Coronary artery (tissue), 2 donors: ENCODE measurements at regions not wholly inside any gene's neighbourhood (a gene's known extent, or its start where the extent isn't known, plus 50 kb on each side); places are given as distances from the start of the nearest gene placed in this dataset.
"Not testable (repeated sequence)": the region's sequence is repeated elsewhere in the genome, so short reads cannot be mapped to it uniquely, and the experiment has no call there.

ENCODE experiments used
- DNase-seq: peaks from one replicate; pipeline ENCODE4 v3.0.0-alpha.2; 2017; ENCODE audit warnings: low spot score
- H3K27ac ChIP-seq, 2 donors: fragments of 200-600 bp; sonication (generic); one replicate each; pipeline ENCODE4 v1.5.1; 2016 to 2019
- H3K4me3 ChIP-seq: fragments of 200-600 bp; sonication (generic); 2 replicates; pipeline ENCODE4 v1.5.1; 2016; ENCODE audit warnings: mild to moderate bottlenecking, moderate library complexity
- TF ChIP-seq, protein P1 (sequence below): fragments of 200-600 bp; sonication (generic); IDR thresholded peaks from one replicate; pipeline ENCODE4 v1.5.1; 2019; ENCODE audit warnings: antibody characterized with exemption

DNA sequence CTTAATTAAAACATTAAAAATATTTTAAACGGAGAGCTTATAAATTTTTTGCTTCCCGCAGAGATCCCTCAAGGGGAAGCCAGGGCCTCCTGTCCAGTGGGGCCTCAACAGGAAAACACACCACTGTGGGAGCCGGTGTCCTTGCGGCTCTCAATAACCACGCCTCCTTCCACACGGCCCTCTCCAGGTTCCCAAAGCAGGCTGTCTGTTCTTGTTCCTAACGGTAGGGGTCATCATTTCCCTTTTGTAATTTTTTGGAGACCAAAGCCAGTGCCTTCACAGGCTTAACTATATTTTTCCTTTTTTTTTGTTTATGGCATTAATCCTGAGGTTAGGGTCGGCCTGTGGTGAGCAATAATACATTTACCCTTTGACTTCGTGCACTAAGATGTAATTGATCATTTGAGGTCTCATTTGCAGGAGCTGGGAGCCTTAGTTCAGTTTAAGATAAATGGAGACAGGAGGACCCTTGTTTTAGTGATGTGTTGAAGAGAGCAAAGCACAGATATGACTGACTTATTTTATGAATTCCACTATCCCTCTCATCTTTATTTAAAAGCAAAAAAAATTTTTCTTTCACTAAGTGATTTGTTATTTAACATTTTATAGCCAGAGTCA lies 77.5 kb upstream of the N4BP1 start:
- no peak for DNase-seq
- Histone ChIP-seq H3K27ac (no peak overlapping the region), H3K4me3 (no peak overlapping the region)
- TF ChIP-seq, protein P1, sequence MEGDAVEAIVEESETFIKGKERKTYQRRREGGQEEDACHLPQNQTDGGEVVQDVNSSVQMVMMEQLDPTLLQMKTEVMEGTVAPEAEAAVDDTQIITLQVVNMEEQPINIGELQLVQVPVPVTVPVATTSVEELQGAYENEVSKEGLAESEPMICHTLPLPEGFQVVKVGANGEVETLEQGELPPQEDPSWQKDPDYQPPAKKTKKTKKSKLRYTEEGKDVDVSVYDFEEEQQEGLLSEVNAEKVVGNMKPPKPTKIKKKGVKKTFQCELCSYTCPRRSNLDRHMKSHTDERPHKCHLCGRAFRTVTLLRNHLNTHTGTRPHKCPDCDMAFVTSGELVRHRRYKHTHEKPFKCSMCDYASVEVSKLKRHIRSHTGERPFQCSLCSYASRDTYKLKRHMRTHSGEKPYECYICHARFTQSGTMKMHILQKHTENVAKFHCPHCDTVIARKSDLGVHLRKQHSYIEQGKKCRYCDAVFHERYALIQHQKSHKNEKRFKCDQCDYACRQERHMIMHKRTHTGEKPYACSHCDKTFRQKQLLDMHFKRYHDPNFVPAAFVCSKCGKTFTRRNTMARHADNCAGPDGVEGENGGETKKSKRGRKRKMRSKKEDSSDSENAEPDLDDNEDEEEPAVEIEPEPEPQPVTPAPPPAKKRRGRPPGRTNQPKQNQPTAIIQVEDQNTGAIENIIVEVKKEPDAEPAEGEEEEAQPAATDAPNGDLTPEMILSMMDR, result peak; percentile 30

DNA sequence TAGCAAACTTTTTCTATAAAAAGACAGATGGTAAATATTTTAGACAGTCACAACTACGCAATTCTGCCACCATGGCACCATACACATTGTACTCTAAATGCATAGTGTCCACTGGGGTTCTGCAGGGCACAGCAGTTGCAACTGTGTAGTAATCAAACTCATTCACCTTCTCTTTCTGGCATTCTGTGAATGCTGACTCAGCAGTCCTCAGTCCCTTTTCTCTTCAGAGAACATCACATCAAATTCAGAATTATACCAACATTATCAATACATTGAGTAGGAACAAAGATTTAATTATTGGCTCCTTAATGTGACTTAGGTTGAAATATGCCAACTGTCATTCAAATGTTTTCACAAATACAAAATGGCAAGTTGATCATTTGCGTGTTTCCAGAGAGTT lies 74.2 kb upstream of the N4BP1 start:
- TF ChIP-seq, protein P1, result no peak
- DNase-seq, result no peak
- no peak overlapping the region for H3K4me3 ChIP-seq
- H3K27ac ChIP-seq, result no peak overlapping the region

DNA sequence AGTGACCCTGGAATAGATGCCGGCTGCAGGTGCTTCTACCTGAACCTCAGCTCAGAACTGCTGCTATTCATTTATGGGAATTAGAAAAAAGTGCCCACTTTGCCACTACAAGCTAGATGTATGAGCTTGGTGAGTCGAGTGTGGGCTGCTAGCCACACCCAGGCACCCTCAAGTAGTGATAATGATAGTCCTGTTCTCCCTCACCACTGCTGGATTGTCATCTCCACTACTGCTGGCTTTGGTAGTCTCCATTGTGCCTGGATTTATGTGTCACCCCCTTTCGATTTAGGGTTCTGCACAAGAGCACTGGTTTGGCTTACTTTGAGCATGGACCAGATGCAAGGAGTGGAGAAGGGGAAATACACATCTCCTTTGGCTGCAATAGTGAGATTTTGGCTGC lies 73.0 kb upstream of the N4BP1 start:
- H3K27ac ChIP-seq, result no peak overlapping the region
- no peak for DNase-seq
- H3K4me3 ChIP-seq, result no peak overlapping the region
- TF ChIP-seq, protein P1, result no peak

DNA sequence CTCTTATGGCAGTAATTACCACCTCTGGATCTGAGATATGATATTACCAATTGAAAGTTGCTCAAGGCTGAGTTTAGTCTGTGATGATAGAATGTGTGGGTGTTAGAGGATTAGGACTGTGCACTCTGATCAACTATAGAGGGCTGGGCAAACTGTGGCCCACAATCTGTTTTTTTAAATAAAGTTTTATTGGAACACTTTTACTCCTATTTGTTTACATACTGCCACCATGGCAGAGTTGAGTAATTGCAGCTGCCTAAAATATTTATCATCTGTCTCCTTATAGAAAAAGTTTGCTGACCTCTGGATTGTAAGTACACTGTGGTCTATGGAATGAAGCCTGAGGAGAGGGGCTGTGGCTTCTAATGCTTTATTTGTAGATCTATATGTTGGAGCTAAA lies 71.5 kb upstream of the N4BP1 start:
- DNase-seq, result no peak
- H3K27ac ChIP-seq, result no peak overlapping the region
- H3K4me3 ChIP-seq, result no peak overlapping the region
- TF ChIP-seq, protein P1, result no peak

DNA sequence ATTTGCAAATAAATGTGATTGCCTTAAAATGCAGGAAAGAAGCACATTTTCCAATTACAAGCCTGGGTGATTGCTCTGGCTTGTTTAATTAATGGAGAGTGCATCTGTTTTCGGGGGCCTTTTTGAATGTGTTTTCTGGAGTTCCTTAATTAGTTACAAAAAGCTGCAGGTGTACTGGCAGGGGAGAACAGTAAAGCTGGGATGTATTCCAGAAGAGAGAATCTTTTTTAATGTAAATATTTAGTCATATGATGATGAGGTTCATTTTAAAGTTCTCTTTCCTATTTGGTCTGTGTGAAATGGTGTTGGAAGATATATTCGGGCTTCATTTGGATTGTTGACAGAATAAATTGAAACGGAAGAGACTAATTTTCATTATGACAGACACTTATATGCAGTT lies 70.9 kb upstream of the N4BP1 start:
- no peak for DNase-seq
- H3K27ac ChIP-seq, result no peak overlapping the region
- H3K4me3 ChIP-seq, result no peak overlapping the region
- TF ChIP-seq, protein P1, result no peak

DNA sequence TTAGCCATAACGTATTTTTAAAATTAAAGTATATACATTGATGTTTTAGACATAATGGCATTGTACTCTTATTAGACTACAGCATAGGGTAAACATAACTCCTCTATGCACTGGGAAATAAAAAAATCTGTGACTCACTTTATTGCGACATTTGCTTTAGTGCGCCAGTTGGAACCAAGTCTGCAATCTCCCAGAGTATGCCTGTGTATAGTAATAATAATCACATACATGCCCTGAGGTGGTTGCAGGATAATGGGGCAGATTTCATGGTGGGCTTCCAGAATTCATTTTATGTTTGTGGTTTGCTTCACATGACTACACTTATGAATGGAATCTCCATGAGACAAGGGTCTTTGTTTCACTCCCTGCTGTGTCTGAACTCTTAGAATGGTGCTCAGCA lies 66.9 kb upstream of the N4BP1 start:
- Histone ChIP-seq H3K4me3 (no peak overlapping the region), H3K27ac (no peak overlapping the region)
- no peak for DNase-seq
- TF ChIP-seq, protein P1, result no peak

DNA sequence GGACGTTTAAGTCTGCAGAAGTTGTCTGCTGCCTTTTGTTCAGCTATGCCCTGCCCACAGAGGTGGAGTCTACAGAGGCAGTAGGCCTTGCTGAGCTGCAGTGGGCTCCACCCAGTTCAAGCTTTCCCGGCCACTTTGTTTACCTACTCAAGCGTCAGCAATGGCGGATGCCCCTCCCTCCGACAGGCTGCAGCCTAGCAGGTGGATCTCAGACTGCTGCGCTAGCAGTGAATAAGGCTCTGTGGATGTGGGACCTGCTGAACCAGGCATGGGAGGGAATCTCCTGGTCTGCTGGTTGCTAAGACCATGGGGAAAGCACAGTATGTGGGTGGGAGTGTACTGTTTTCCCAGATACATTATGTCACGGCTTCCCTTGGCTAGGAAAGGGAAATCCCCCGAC lies 58.2 kb upstream of the N4BP1 start:
- not testable (repeated sequence) for H3K27ac ChIP-seq, DNase-seq, H3K4me3 ChIP-seq

DNA sequence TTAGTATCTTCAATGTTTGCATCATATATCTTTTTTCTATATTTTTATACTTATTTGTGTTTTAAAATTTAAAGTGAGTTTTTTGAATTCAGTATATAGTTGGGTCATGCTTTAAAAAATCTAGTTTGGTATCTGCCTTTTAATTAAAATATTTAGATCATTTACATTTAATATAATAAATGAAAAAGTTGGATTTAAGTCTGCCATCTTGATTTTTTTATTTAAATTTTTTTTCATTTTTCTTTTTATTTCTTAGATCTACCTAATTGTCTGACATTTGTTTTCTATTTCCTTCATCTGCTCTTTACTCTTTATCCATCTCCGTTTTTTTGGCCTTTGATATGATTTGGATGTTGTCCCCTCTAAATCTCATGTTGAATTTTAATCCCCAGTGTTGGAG lies 50.0 kb upstream of the N4BP1 start:
- H3K27ac ChIP-seq, result no peak overlapping the region
- TF ChIP-seq, protein P1, result no peak
- no peak overlapping the region for H3K4me3 ChIP-seq
- DNase-seq, result no peak
